Parathyroid adenoma (tissue), 2 donors: ENCODE measurements at regions not wholly inside any gene's neighbourhood (a gene's known extent, or its start where the extent isn't known, plus 50 kb on each side); places are given as distances from the start of the nearest gene placed in this dataset.

Source experiments
- H2AFZ ChIP-seq: fragments of 300-600 bp; sonication (generic); one replicate; pipeline ENCODE4 v1.7.0; 2017; ENCODE audit warnings: antibody characterized with exemption, mild to moderate bottlenecking
- H3K27ac ChIP-seq: fragments of 300-600 bp; sonication (generic); one replicate; pipeline ENCODE4 v1.7.0; 2017
- H3K27me3 ChIP-seq: fragments of 300-600 bp; sonication (generic); one replicate; pipeline ENCODE4 v1.7.0; 2017; ENCODE audit warnings: low read length; ENCODE audit not compliant: control insufficient read depth, insufficient read depth
- H3K36me3 ChIP-seq: fragments of 300-600 bp; sonication (generic); one replicate; pipeline ENCODE4 v1.7.0; 2017; ENCODE audit warnings: low read length; ENCODE audit not compliant: control insufficient read depth, insufficient read depth
- H3K4me1 ChIP-seq: fragments of 300-600 bp; sonication (generic); one replicate; pipeline ENCODE4 v1.7.0; 2017; ENCODE audit warnings: control low read depth
- H3K4me2 ChIP-seq: fragments of 300-600 bp; sonication (generic); one replicate; pipeline ENCODE4 v1.7.0; 2017; ENCODE audit warnings: low read length
- H3K4me3 ChIP-seq: fragments of 300-600 bp; sonication (generic); one replicate; pipeline ENCODE4 v1.7.0; 2017; ENCODE audit warnings: low read depth, low read length
- H3K79me2 ChIP-seq: fragments of 300-600 bp; sonication (generic); one replicate; pipeline ENCODE4 v1.7.0; 2017; ENCODE audit warnings: control low read depth
- H3K9ac ChIP-seq: fragments of 300-600 bp; sonication (generic); one replicate; pipeline ENCODE4 v1.7.0; 2017; ENCODE audit warnings: mild to moderate bottlenecking
- H3K9me3 ChIP-seq: fragments of 300-600 bp; sonication (generic); one replicate; pipeline ENCODE4 v1.7.0; 2017; ENCODE audit warnings: low read length; ENCODE audit not compliant: control insufficient read depth
- CTCF ChIP-seq: fragments of 300-600 bp; sonication (generic); IDR thresholded peaks from one replicate; pipeline ENCODE4 v1.7.0; 2017; ENCODE audit warnings: antibody characterized with exemption, mild to moderate bottlenecking
- donor health status: primary hyperparathyroidism.

- Histone ChIP-seq H3K4me2 (no peak overlapping the region), H3K4me3 (no peak overlapping the region), H3K27ac (no peak overlapping the region), H3K4me1 (no peaks in the 10 kb centered on the region), H2AFZ (no peak overlapping the region), H3K9ac (no peak overlapping the region), H3K9me3 (no peaks in the 10 kb centered on the region), H3K79me2 (no peaks in the 10 kb centered on the region), H3K36me3 (no peaks in the 10 kb centered on the region), H3K27me3 (no peaks in the 10 kb centered on the region)
- TF ChIP-seq CTCF: no peak
Observed at GRCh38 chr10:106136175-106136574, 1028.3 kb downstream of the SORCS1 start.

DNA sequence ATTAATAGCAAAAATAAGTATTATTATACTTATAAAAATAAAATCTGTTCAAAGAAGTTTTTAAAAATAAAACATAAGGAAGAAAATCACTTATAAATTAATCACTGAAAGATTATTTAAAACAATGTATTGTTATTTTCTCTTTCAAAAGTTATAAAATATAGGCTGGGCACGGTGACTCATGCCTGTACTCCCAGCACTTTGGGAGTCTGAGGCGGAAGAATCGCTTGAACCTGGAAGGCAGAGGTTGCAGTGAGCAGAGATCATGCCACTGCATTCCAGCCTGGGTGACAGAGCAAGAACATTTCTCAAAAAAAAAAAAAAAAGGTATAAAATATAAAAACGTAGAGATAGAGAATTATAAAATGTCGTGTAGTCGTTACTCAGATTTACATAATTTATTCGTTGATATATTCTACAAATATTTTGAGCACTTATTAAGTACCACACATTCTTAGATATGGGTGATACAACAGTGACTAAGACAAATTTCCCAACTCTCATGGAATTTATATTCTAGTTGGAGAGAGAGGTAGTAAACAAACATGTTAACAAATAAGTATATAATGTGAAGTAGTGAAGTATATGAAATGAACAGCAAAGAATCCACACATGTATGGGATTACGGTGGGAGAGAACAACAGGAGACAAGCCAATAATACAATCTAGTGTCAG, 1030.0 kb downstream of the SORCS1 start:
- Histone ChIP-seq H3K79me2 (no peaks in the 10 kb centered on the region), H3K9me3 (no peaks in the 10 kb centered on the region), H2AFZ (no peak overlapping the region), H3K4me3 (no peak overlapping the region), H3K27ac (no peak overlapping the region), H3K36me3 (no peaks in the 10 kb centered on the region), H3K9ac (no peak overlapping the region), H3K4me1 (no peaks in the 10 kb centered on the region), H3K27me3 (no peaks in the 10 kb centered on the region), H3K4me2 (no peak overlapping the region)
- TF ChIP-seq CTCF: no peak

GRCh38 chr10:106133451-106133850, 1031.1 kb downstream of the SORCS1 start:
- no peak for TF ChIP-seq CTCF
- H2AFZ ChIP-seq: no peak overlapping the region
- no peaks in the 10 kb centered on the region for H3K27me3 ChIP-seq
- no peaks in the 10 kb centered on the region for H3K9me3 ChIP-seq
- H3K9ac ChIP-seq: no peak overlapping the region
- H3K4me1 ChIP-seq: no peaks in the 10 kb centered on the region
- H3K4me3 ChIP-seq: no peak overlapping the region
- H3K4me2 ChIP-seq: no peak overlapping the region
- H3K27ac ChIP-seq: no peak overlapping the region
- H3K36me3 ChIP-seq: no peaks in the 10 kb centered on the region
- no peaks in the 10 kb centered on the region for H3K79me2 ChIP-seq

DNA sequence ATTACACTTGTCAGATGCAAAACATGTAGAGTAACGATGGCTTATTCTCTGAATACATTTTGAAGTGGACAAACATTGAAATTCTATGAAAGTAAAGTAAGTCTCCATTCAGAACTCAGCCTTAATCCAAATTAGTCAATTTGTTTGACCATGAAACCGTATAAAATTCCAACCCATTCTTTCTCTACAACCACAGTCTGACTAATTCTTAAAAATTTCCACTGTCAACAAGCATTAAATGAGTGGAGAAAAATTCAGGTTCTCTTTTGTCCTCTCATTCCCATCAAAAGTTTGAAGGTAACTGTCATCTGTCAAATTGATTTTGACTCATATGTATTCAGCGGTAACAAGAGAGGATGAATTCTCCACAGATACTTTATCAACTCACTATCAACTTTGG, 1031.5 kb downstream of the SORCS1 start:
- no peaks in the 10 kb centered on the region for H3K27me3 ChIP-seq
- TF ChIP-seq CTCF: no peak
- H3K9ac ChIP-seq: no peak overlapping the region
- no peak overlapping the region for H2AFZ ChIP-seq
- H3K9me3 ChIP-seq: no peaks in the 10 kb centered on the region
- no peak overlapping the region for H3K4me3 ChIP-seq
- H3K79me2 ChIP-seq: no peaks in the 10 kb centered on the region
- no peak overlapping the region for H3K4me2 ChIP-seq
- H3K36me3 ChIP-seq: no peaks in the 10 kb centered on the region
- no peaks in the 10 kb centered on the region for H3K4me1 ChIP-seq
- no peak overlapping the region for H3K27ac ChIP-seq

- no peaks in the 10 kb centered on the region for H3K36me3 ChIP-seq
- no peak overlapping the region for H3K9ac ChIP-seq
- H3K4me2 ChIP-seq: no peak overlapping the region
- no peak overlapping the region for H3K27ac ChIP-seq
- H3K4me3 ChIP-seq: no peak overlapping the region
- no peak overlapping the region for H2AFZ ChIP-seq
- no peaks in the 10 kb centered on the region for H3K4me1 ChIP-seq
- H3K27me3 ChIP-seq: no peaks in the 10 kb centered on the region
- no peaks in the 10 kb centered on the region for H3K79me2 ChIP-seq
- no peak for TF ChIP-seq CTCF
- H3K9me3 ChIP-seq: no peaks in the 10 kb centered on the region
Observed at GRCh38 chr10:106114656-106115186, 1049.8 kb downstream of the SORCS1 start.
